K562 (cell line): ENCODE measurements at regions not wholly inside any gene's neighbourhood (a gene's known extent, or its start where the extent isn't known, plus 50 kb on each side); places are given as distances from the start of the nearest gene placed in this dataset.

Source experiments
- ATAC-seq: fragments of 200-7000 bp; cut with Tn5 transposase; 3 replicates; pipeline ENCODE4 v1.9.1; 2020; ENCODE audit warnings: moderate library complexity
- BruUV-seq: library from RNA; stranded (reverse); fragments of 400-500 nt; replicated peaks from 2 replicates; lab custom pipeline; 2021; lab: Mats Ljungman, UMichigan
- CTCF ChIA-PET: fragments of 300-600 bp; formaldehyde crosslinking; extraction: SDS; loops from one replicate; lab custom pipeline; 2021; ENCODE audit warnings: low intra/inter-chr PET ratio; lab: Yijun Ruan, JAX
- POLR2A ChIA-PET: fragments of 300-600, 350-650 bp; sonication (Branson Sonifier 250); formaldehyde crosslinking; extraction: SDS; loops from one replicate; lab custom pipeline; 2021; ENCODE audit warnings: antibody characterized with exemption, inconsistent platforms; lab: Yijun Ruan, JAX
- DNase-seq, 4 experiments: peaks; one replicate each; pipeline versions ENCODE4 v3.0.0 to v3.0.0-alpha.2; 2011 to 2018; ENCODE audit warnings: low spot score in 3 of 4, mixed read lengths in 3 of 4; ENCODE audit errors: extremely low read depth in 1 of 4
- FAIRE-seq: peaks from 2 replicates; lab custom pipeline; 2011; peaks lifted over from hg19 to GRCh38; lab: Jason Lieb, UNC
- H2AFZ ChIP-seq: 2 replicates; pipeline ENCODE4 v1.6.0; 2011; ENCODE audit warnings: low read depth, low read length, control low read depth, inconsistent platforms
- H3K27ac ChIP-seq: fragments of 200-600 bp; 3 replicates; pipeline ENCODE4 v1.8.0; 2011; ENCODE audit warnings: low read depth, mild to moderate bottlenecking, control low read depth, inconsistent platforms, low read length, moderate library complexity, mixed read lengths; ENCODE audit errors: extremely low read depth
- H3K27me3 ChIP-seq, 2 experiments: fragments of 300-600 bp in 1 of 2; 2 replicates in 1 of 2; 3 replicates in 1 of 2; pipeline versions ENCODE4 v1.6.0 to v1.8.0; 2011; ENCODE audit warnings: inconsistent platforms in 2 of 2, low read length in 2 of 2, mild to moderate bottlenecking in 1 of 2, mixed read lengths in 1 of 2, moderate library complexity in 1 of 2; ENCODE audit not compliant: control insufficient read depth in 2 of 2, insufficient read depth in 2 of 2
- H3K36me3 ChIP-seq: fragments of 300-600 bp; 3 replicates; pipeline ENCODE4 v1.8.0; 2011; ENCODE audit warnings: mild to moderate bottlenecking, low read length, inconsistent platforms; ENCODE audit not compliant: control insufficient read depth, insufficient read depth
- H3K4me1 ChIP-seq, 2 experiments: fragments of 200-600 bp in 1 of 2; replicated peaks in 1 of 2; 2 replicates in 1 of 2; 3 replicates in 1 of 2; pipeline versions ENCODE4 v1.5.1 to v1.8.0; 2011; ENCODE audit warnings: inconsistent platforms in 2 of 2, low read length in 2 of 2, mild to moderate bottlenecking in 1 of 2, mixed read lengths in 1 of 2, moderate library complexity in 1 of 2; ENCODE audit not compliant: control insufficient read depth in 2 of 2, insufficient read depth in 2 of 2
- H3K4me2 ChIP-seq: 2 replicates; pipeline ENCODE4 v1.6.1; 2011; ENCODE audit warnings: low read length, control low read depth, inconsistent platforms, mixed read lengths; ENCODE audit not compliant: insufficient read depth
- H3K4me3 ChIP-seq: fragments of 200-600 bp; sonication (generic), shearing (Covaris generic); 2 replicates; pipeline ENCODE4 v1.5.1; 2016; ENCODE audit warnings: control low read depth, inconsistent platforms
- H3K79me2 ChIP-seq: fragments of 200-600 bp; 3 replicates; pipeline ENCODE4 v1.8.0; 2011; ENCODE audit warnings: low read length, inconsistent platforms; ENCODE audit not compliant: control insufficient read depth, insufficient read depth
- H3K9ac ChIP-seq, 2 experiments: 2 replicates each; pipeline versions ENCODE4 v1.6.0 to v1.6.1; 2011; ENCODE audit warnings: low read depth in 2 of 2, low read length in 2 of 2, control low read depth in 1 of 2, inconsistent platforms in 1 of 2, mild to moderate bottlenecking in 1 of 2, mixed read lengths in 1 of 2; ENCODE audit not compliant: insufficient read depth in 1 of 2
- H3K9me1 ChIP-seq: one replicate; pipeline ENCODE4 v1.6.0; 2011; ENCODE audit warnings: inconsistent platforms, mild to moderate bottlenecking, low read length, moderate library complexity; ENCODE audit not compliant: control insufficient read depth, insufficient read depth
- H3K9me3 ChIP-seq: replicated peaks from 2 replicates; pipeline ENCODE4 v1.5.1; 2011; ENCODE audit warnings: low read depth, low read length, inconsistent platforms; ENCODE audit not compliant: control insufficient read depth, insufficient read depth
- H4K20me1 ChIP-seq: replicated peaks from 2 replicates; pipeline ENCODE4 v1.6.1; 2011; ENCODE audit warnings: low read length, inconsistent platforms, mixed read lengths; ENCODE audit not compliant: control insufficient read depth, insufficient read depth
- CHD2 ChIP-seq: IDR thresholded peaks from 2 replicates; pipeline ENCODE4 v1.6.1; 2011; ENCODE audit warnings: low read depth, low read length
- HDAC8 ChIP-seq: fragments of 450-650 bp; IDR thresholded peaks from 2 replicates; pipeline ENCODE4 v1.6.1; 2016; ENCODE audit warnings: mild to moderate bottlenecking, missing genetic modification characterization, moderate library complexity, missing compliant biosample characterization
- HNRNPH1 ChIP-seq: fragments of 200-400 bp; formaldehyde crosslinking; optimal IDR thresholded peaks from 2 replicates; pipeline ENCODE3; 2017; ENCODE audit warnings: low read depth, mild to moderate bottlenecking, low read length, moderate library complexity
- KAT2B ChIP-seq: IDR thresholded peaks from one replicate; pipeline ENCODE4 v1.6.1; 2012; ENCODE audit warnings: low read depth, mild to moderate bottlenecking, control low read depth, inconsistent platforms, low read length, moderate library complexity
- KLF1 ChIP-seq: fragments of 450-650 bp; IDR thresholded peaks from 2 replicates; pipeline ENCODE4 v1.6.1; 2016; ENCODE audit warnings: missing genetic modification characterization, missing compliant biosample characterization
- MEIS2 ChIP-seq: fragments of 450-650 bp; IDR thresholded peaks from 2 replicates; pipeline ENCODE4 v1.6.1; 2014; ENCODE audit warnings: mild to moderate bottlenecking; ENCODE audit not compliant: partially characterized antibody
- RFX5 ChIP-seq: IDR thresholded peaks from 2 replicates; pipeline ENCODE4 v1.6.1; 2011; ENCODE audit warnings: low read depth, mild to moderate bottlenecking, improper control_type of control experiment, low read length
- STAT5A ChIP-seq: IDR thresholded peaks from 2 replicates; pipeline ENCODE4 v1.6.1; 2012; ENCODE audit warnings: low read length, inconsistent platforms, borderline replicate concordance
- ZBED1 ChIP-seq: IDR thresholded peaks from 2 replicates; pipeline ENCODE4 v1.6.1; 2014
- ZC3H8 ChIP-seq: fragments of 450-650 bp; IDR thresholded peaks from 2 replicates; pipeline ENCODE4 v1.6.1; 2017
- WGBS: fragments of 100-300 bp; shearing (Covaris generic); methylation state at CpG from one replicate; pipeline ENCODE4 v1.1.6; 2016; ENCODE audit warnings: low coverage, mixed read lengths; ENCODE audit not compliant: insufficient coverage; ENCODE audit errors: missing lambda C conversion rate; 5-methylcytosine and 5-hydroxymethylcytosine counted together
- in situ Hi-C: fragments of 300-500 bp; cut with MboI; formaldehyde crosslinking; loops from 4 replicates; pipeline ENCODE4 v1.15.0; 2018; ENCODE audit warnings: inconsistent platforms, mixed read lengths
- intact Hi-C: fragments of 100-400 bp; cut with micrococcal nuclease; formaldehyde crosslinking; loops from 2 replicates; pipeline ENCODE4 v1.14.2; 2022
- TF ChIP-seq, protein P1 (sequence below), 2 experiments: fragments of 450-650 bp; IDR thresholded peaks; 2 replicates each; pipeline ENCODE4 v1.6.1; 2016; ENCODE audit warnings: mild to moderate bottlenecking in 2 of 2, borderline replicate concordance in 1 of 2, low read depth in 1 of 2, moderate library complexity in 1 of 2
- TF ChIP-seq, protein P2 (sequence below): fragments of 450-650 bp; formaldehyde crosslinking; IDR thresholded peaks from 2 replicates; pipeline ENCODE4 v1.4.0; 2022; ENCODE audit warnings: missing genetic modification characterization

DNA sequence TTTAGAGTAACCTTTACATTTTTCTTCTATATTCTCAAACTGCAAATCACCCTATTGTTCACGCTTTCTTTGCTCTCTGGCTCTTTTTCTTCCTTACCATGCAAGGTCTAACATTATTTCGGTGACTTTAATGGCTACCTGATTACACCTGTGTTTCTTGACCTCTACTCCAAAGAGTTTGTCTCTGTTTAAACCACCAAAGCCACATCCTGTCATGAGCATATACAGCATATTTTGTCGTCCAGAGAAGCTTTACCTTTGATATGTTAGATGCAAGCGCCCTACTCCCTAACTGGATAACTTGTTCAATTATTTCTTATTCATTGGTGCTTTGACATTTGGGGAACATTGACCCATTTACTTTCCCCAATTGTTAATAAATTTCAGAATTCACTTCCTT lies 565.1 kb upstream of the GCFC2 start (continued):
- TF ChIP-seq HNRNPH1 (no peak), KLF1 (tag) (no peak), HDAC8 (no peak)
- TF ChIP-seq, all 486 proteins: peak for 0

DNA sequence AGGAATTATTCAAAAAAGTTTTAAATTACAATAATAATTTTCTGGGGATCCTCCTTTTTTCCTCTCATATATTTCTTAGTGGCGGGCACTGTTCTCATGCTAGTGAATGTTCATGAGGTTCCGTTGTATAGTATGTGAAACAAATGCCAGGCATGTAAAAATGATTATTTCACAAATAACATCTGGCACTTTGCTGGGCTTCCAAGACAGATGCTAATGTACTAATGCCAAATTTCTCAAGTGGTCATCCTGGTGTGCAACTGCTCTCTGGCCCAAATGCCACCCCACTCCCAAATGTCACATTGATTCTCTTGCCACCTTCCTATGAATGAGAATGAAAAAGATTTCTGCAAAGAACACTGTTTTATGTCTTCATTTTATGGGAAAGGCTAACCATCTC lies 564.0 kb upstream of the GCFC2 start:
- Histone ChIP-seq H3K79me2 (no peaks in the 10 kb centered on the region), H2AFZ (no peak overlapping the region), H3K9me1 (no peaks in the 10 kb centered on the region), H3K4me2 (no peak overlapping the region), H3K36me3 (no peaks in the 10 kb centered on the region), H3K4me1 (no peaks in the 10 kb centered on the region), H3K9ac (no peak overlapping the region), H3K27ac (no peak overlapping the region), H3K4me3 (no peak overlapping the region), H4K20me1 (no peaks in the 10 kb centered on the region), H3K9me3 (no peaks in the 10 kb centered on the region), H3K27me3 (no peaks in the 10 kb centered on the region)
- FAIRE-seq (no peak), DNase-seq (no peak), ATAC-seq (no peak)
- ChIA-PET POLR2A (no interaction called here), CTCF (no interaction called here)
- intact Hi-C loops (no loop called here), in situ Hi-C loops (no loop called here)
- no TSS peak for BruUV-seq
- 14% methylated on average over 2 of the region's 2 CpGs for WGBS
- TF ChIP-seq ZBED1 (no peak), ZC3H8 (no peak), RFX5 (no peak), KAT2B (no peak), MEIS2 (no peak), CHD2 (no peak), STAT5A (no peak)
- TF ChIP-seq, protein P1, sequence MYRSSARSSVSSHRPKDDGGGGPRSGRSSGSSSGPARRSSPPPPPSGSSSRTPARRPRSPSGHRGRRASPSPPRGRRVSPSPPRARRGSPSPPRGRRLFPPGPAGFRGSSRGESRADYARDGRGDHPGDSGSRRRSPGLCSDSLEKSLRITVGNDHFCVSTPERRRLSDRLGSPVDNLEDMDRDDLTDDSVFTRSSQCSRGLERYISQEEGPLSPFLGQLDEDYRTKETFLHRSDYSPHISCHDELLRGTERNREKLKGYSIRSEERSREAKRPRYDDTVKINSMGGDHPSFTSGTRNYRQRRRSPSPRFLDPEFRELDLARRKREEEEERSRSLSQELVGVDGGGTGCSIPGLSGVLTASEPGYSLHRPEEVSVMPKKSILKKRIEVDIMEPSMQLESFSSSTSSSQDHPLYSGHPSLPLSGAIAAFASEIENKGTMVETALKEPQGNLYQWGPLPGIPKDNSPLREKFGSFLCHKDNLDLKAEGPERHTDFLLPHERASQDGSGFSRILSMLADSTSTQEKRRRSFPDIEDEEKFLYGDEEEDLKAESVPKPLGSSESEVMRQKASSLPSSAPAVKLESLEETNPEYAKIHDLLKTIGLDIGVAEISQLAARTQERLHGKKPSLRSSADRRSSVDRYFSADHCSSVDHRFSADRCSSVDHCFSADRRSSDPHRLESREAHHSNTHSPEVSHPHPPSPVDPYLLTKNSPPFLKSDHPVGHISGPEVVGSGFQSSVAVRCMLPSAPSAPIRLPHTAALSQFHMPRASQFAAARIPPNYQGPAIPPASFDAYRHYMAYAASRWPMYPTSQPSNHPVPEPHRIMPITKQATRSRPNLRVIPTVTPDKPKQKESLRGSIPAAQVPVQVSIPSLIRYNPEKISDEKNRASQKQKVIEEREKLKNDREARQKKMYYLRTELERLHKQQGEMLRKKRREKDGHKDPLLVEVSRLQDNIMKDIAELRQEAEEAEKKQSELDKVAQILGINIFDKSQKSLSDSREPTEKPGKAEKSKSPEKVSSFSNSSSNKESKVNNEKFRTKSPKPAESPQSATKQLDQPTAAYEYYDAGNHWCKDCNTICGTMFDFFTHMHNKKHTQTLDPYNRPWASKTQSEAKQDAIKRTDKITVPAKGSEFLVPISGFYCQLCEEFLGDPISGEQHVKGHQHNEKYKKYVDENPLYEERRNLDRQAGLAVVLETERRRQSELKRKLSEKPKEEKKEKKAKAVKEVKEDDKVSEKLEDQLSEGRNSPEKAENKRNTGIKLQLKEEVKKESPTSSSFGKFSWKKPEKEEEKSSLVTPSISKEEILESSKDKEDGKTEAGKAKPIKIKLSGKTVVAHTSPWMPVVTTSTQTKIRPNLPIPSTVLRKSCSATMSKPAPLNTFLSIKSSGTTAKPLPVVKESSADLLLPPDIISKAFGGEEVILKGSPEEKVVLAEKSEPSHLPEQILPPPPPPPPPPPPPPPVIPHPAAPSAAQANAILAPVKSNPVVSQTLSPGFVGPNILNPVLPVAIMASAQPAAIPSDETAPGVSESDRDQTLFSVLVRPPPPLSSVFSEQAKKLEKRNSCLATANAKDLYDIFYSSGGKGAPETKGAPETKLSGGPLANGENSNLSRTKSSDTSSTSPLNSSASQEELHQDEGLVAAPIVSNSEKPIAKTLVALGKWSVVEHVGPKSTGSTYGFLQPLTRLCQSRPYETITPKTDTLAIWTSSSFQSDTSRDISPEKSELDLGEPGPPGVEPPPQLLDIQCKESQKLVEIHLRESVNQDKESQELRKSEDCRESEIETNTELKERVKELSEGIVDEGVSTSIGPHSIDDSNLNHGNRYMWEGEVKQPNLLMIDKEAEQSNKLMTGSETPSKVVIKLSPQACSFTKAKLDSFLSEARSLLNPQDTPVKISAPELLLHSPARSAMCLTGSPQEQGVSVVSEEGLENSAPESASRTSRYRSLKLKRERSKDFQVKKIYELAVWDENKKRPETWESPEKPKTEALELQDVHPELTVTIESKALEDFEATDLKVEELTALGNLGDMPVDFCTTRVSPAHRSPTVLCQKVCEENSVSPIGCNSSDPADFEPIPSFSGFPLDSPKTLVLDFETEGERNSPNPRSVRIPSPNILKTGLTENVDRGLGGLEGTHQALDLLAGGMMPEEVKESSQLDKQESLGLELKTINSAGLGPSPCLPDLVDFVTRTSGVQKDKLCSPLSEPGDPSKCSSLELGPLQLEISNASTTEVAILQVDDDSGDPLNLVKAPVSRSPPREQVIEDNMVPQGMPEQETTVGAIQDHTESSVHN (IDR thresholded peaks at IDR 0.05; ENCODE audit: borderline replicate concordance in 1 of 2, low read depth in 1 of 2) = no peak
- TF ChIP-seq, protein P2, sequence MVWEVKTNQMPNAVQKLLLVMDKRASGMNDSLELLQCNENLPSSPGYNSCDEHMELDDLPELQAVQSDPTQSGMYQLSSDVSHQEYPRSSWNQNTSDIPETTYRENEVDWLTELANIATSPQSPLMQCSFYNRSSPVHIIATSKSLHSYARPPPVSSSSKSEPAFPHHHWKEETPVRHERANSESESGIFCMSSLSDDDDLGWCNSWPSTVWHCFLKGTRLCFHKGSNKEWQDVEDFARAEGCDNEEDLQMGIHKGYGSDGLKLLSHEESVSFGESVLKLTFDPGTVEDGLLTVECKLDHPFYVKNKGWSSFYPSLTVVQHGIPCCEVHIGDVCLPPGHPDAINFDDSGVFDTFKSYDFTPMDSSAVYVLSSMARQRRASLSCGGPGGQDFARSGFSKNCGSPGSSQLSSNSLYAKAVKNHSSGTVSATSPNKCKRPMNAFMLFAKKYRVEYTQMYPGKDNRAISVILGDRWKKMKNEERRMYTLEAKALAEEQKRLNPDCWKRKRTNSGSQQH = no peak
